ENCODE measurements at regions not wholly inside any gene's neighbourhood (a gene's known extent, or its start where the extent isn't known, plus 50 kb on each side); places are given as distances from the start of the nearest gene placed in this dataset.

DNA sequence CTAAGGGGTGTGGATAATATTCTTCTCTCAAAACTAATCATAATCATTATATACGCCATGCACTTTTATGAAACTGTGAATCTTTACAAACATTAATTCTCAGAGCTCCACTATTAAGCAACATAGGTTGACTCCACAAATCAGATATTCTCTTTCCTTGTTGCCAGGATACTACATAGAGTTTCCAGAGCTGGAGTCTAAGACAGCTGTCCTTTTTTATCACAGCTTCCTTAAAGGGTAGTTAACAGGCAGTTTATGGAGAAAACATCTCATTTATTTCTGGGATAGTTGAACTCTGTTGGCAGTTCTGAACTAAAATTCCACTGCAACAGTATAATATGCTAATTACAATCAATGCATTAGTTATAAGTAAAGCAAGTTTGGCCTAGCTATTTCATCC lies 152.1 kb upstream of the PPP1R2C start:
- Histone ChIP-seq H3K79me2 (ENCODE audit: control insufficient read depth, insufficient read depth, low read length) (no peaks in the 10 kb centered on the region), H3K9me3 (ENCODE audit: control insufficient read depth, low read depth, low read length) (no peaks in the 10 kb centered on the region), H2AFZ (ENCODE audit: control insufficient read depth, low read length) (no peak overlapping the region), H3K4me3 (ENCODE audit: control insufficient read depth in 2 of 3, extremely low read depth in 1 of 3, insufficient read depth in 2 of 3, low read depth in 1 of 3, low read length in 3 of 3) (no peak overlapping the region), H3K27ac (ENCODE audit: control insufficient read depth, insufficient read depth, low read length) (no peak overlapping the region), H3K4me1 (ENCODE audit: control insufficient read depth, extremely low read depth, insufficient read depth, low read length) (no peaks in the 10 kb centered on the region), H3K36me3 (ENCODE audit: control insufficient read depth in 2 of 2, extremely low read depth in 1 of 2, insufficient read depth in 2 of 2, low read length in 2 of 2) (no peaks in the 10 kb centered on the region), H3K9me1 (ENCODE audit: control insufficient read depth, extremely low read depth, insufficient read depth, low read length) (no peaks in the 10 kb centered on the region), H3K27me3 (ENCODE audit: control insufficient read depth, extremely low read depth, insufficient read depth, low read length) (peaks cover 3% of the 10 kb centered on the region), H3K9ac (ENCODE audit: control insufficient read depth, extremely low read depth, insufficient read depth, low read length) (no peak overlapping the region), H4K20me1 (ENCODE audit: control insufficient read depth, extremely low read depth, insufficient read depth, low read length) (no peaks in the 10 kb centered on the region), H3K4me2 (ENCODE audit: control insufficient read depth, extremely low read depth, insufficient read depth, low read depth, low read length) (no peak overlapping the region)
- TF ChIP-seq, protein P1, sequence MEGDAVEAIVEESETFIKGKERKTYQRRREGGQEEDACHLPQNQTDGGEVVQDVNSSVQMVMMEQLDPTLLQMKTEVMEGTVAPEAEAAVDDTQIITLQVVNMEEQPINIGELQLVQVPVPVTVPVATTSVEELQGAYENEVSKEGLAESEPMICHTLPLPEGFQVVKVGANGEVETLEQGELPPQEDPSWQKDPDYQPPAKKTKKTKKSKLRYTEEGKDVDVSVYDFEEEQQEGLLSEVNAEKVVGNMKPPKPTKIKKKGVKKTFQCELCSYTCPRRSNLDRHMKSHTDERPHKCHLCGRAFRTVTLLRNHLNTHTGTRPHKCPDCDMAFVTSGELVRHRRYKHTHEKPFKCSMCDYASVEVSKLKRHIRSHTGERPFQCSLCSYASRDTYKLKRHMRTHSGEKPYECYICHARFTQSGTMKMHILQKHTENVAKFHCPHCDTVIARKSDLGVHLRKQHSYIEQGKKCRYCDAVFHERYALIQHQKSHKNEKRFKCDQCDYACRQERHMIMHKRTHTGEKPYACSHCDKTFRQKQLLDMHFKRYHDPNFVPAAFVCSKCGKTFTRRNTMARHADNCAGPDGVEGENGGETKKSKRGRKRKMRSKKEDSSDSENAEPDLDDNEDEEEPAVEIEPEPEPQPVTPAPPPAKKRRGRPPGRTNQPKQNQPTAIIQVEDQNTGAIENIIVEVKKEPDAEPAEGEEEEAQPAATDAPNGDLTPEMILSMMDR (optimal IDR thresholded peaks at IDR 0.05 in 1 of 3, IDR thresholded peaks at IDR 0.05 in 1 of 3, conservative IDR thresholded peaks at IDR 0.05 in 1 of 3; ENCODE audit: extremely low read depth in 1 of 3, insufficient read depth in 2 of 3, low read length in 3 of 3) = no peak
- TF ChIP-seq EZH2 (IDR thresholded peaks at IDR 0.05; ENCODE audit: low read length) = no peak
- DNase-seq (ENCODE audit: low read depth, low spot score) = no peak
- FAIRE-seq = no peak
- dilution Hi-C loops (cut with MboI; ENCODE audit: extremely low pct_ligation_motif_present, low sequenced_read_pairs) = no loop called here

DNA sequence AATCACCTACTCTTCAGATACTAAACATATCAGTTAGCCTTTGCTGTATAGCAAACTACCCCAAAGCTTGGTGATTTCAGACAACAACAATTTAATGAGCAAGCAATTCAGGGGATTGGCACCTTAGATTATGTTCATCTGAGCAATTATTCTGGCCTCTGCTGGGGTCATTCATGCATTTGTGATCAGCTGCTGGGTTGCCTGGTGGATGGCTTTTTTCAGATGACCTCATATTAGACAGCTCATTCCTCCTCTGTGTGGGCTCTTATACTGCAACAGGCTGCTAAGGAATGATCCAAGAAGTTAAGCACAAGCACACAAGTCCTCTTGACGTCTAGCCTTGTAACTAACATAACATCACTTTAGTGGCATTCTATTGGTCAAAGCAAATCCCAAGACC lies 153.0 kb upstream of the PPP1R2C start:
- FAIRE-seq (no peak), DNase-seq (ENCODE audit: low read depth, low spot score) (no peak)

More for the DNA sequence above, 153.0 kb upstream of the PPP1R2C start:
- Histone ChIP-seq H3K4me3 (ENCODE audit: control insufficient read depth in 2 of 3, extremely low read depth in 1 of 3, insufficient read depth in 2 of 3, low read depth in 1 of 3, low read length in 3 of 3) (no peak overlapping the region), H3K4me2 (ENCODE audit: control insufficient read depth, extremely low read depth, insufficient read depth, low read depth, low read length) (no peak overlapping the region), H3K27ac (ENCODE audit: control insufficient read depth, insufficient read depth, low read length) (no peak overlapping the region), H4K20me1 (ENCODE audit: control insufficient read depth, extremely low read depth, insufficient read depth, low read length) (no peaks in the 10 kb centered on the region), H3K4me1 (ENCODE audit: control insufficient read depth, extremely low read depth, insufficient read depth, low read length) (no peaks in the 10 kb centered on the region), H3K9me1 (ENCODE audit: control insufficient read depth, extremely low read depth, insufficient read depth, low read length) (no peaks in the 10 kb centered on the region), H2AFZ (ENCODE audit: control insufficient read depth, low read length) (no peak overlapping the region), H3K9me3 (ENCODE audit: control insufficient read depth, low read depth, low read length) (no peaks in the 10 kb centered on the region), H3K36me3 (ENCODE audit: control insufficient read depth in 2 of 2, extremely low read depth in 1 of 2, insufficient read depth in 2 of 2, low read length in 2 of 2) (no peaks in the 10 kb centered on the region), H3K79me2 (ENCODE audit: control insufficient read depth, insufficient read depth, low read length) (no peaks in the 10 kb centered on the region), H3K27me3 (ENCODE audit: control insufficient read depth, extremely low read depth, insufficient read depth, low read length) (peaks cover 3% of the 10 kb centered on the region), H3K9ac (ENCODE audit: control insufficient read depth, extremely low read depth, insufficient read depth, low read length) (no peak overlapping the region)
- TF ChIP-seq, protein P1 (optimal IDR thresholded peaks at IDR 0.05 in 1 of 3, IDR thresholded peaks at IDR 0.05 in 1 of 3, conservative IDR thresholded peaks at IDR 0.05 in 1 of 3; ENCODE audit: extremely low read depth in 1 of 3, insufficient read depth in 2 of 3, low read length in 3 of 3) = no peak
- TF ChIP-seq EZH2 (IDR thresholded peaks at IDR 0.05; ENCODE audit: low read length) = no peak
- dilution Hi-C loops (cut with MboI; ENCODE audit: extremely low pct_ligation_motif_present, low sequenced_read_pairs) = no loop called here
